ENCODE measurements at regions not wholly inside any gene's neighbourhood (a gene's known extent, or its start where the extent isn't known, plus 50 kb on each side); places are given as distances from the start of the nearest gene placed in this dataset.

DNA sequence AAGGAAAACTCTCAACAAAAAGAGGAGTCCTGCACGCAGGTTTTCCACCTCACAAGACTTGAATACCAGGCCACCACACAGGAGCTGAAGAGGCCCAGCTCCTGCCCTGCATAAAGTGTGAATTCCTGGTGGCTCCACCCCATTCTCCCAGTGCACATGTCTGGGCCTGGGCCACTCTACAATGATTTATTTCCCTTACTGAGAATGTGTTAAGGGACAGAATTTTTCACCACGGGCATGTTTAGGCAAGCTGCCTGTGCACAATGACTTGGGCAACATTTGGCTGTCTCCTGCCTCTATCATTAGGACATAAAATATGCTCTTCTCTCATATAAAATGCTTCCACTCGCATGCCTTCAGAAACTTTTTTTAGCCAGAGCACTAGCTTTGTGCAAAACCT is 197.1 kb downstream of the SLC7A11 start:
- Histone ChIP-seq H3K4me1 (ENCODE audit: control insufficient read depth, insufficient read depth, low read length) (no peaks in the 10 kb centered on the region), H3K27ac (ENCODE audit: extremely low read depth, low read depth, low read length) (no peak overlapping the region), H3K4me3 (ENCODE audit: low read depth, low read length) (no peak overlapping the region), H3K36me3 (ENCODE audit: control insufficient read depth in 2 of 2, insufficient read depth in 1 of 2, low read length in 2 of 2) (no peaks in the 10 kb centered on the region), H3K9me3 (ENCODE audit: control insufficient read depth, insufficient read depth, low read depth, low read length) (no peaks in the 10 kb centered on the region)
- CTCF ChIA-PET: no interaction called here
- TF ChIP-seq MEIS1 (CRISPR knock-in tag; IDR thresholded peaks at IDR 0.05; ENCODE audit: borderline replicate concordance) (no peak), ZNF791 (tag by site-specific recombination; IDR thresholded peaks at IDR 0.05) (no peak)
- TF ChIP-seq, protein P1, sequence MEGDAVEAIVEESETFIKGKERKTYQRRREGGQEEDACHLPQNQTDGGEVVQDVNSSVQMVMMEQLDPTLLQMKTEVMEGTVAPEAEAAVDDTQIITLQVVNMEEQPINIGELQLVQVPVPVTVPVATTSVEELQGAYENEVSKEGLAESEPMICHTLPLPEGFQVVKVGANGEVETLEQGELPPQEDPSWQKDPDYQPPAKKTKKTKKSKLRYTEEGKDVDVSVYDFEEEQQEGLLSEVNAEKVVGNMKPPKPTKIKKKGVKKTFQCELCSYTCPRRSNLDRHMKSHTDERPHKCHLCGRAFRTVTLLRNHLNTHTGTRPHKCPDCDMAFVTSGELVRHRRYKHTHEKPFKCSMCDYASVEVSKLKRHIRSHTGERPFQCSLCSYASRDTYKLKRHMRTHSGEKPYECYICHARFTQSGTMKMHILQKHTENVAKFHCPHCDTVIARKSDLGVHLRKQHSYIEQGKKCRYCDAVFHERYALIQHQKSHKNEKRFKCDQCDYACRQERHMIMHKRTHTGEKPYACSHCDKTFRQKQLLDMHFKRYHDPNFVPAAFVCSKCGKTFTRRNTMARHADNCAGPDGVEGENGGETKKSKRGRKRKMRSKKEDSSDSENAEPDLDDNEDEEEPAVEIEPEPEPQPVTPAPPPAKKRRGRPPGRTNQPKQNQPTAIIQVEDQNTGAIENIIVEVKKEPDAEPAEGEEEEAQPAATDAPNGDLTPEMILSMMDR (tag by site-specific recombination; IDR thresholded peaks at IDR 0.05): no peak
- POLR2A ChIA-PET: no interaction called here

DNA sequence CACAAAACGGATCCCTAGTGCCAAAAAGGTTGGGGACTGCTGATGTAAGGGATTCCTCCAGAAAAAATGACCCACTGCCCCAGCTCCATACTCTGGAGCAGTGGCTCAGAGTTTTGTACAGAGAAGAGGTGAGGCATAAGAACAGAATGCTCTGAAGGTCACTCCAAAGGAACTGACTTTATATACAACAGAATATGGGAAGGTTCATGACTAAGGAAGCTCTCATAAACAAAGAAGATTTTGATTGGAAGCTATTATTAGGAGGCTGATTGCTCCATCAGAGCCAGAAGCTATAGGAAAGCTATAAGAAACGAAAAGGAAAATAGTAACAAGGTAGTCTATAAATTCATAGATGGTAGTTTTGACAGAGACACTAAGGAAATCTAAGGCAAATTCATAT is 203.1 kb downstream of the SLC7A11 start:
- Histone ChIP-seq H3K36me3 (ENCODE audit: control insufficient read depth in 2 of 2, insufficient read depth in 1 of 2, low read length in 2 of 2) (no peaks in the 10 kb centered on the region), H3K27ac (ENCODE audit: extremely low read depth, low read depth, low read length) (no peak overlapping the region), H3K9me3 (ENCODE audit: control insufficient read depth, insufficient read depth, low read depth, low read length) (no peaks in the 10 kb centered on the region), H3K4me1 (ENCODE audit: control insufficient read depth, insufficient read depth, low read length) (no peaks in the 10 kb centered on the region), H3K4me3 (ENCODE audit: low read depth, low read length) (no peak overlapping the region)
- CTCF ChIA-PET: no interaction called here
- TF ChIP-seq ZNF791 (tag by site-specific recombination; IDR thresholded peaks at IDR 0.05) (no peak), ZSCAN30 (tag by site-specific recombination; IDR thresholded peaks at IDR 0.05) (no peak)
- POLR2A ChIA-PET: no interaction called here

DNA sequence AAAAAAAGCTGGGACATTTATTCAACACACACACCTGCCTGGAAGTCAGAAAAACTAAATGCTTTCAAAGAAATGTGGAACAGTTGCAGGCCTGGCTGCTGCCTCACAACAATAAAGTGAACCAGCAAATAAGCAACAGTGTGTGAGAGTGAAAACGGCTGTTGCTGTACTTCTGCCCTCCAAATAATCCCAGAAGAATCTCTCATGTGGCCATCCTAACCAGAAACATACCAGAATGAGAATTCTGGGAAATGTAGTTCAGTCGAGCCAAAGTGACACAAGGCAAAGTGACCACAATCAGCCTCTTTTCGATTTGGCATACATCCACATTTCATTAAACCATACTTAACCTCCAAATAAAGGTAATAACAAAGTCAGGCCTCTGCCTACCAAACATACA is 204.5 kb downstream of the SLC7A11 start:
- TF ChIP-seq ZNF510 (tag by site-specific recombination; IDR thresholded peaks at IDR 0.05; ENCODE audit: insufficient replicate concordance) (no peak), ZNF138 (tag by site-specific recombination; IDR thresholded peaks at IDR 0.05; ENCODE audit: borderline replicate concordance) (no peak), ZBTB1 (tag by site-specific recombination; IDR thresholded peaks at IDR 0.05) (no peak), ZNF514 (tag by site-specific recombination; IDR thresholded peaks at IDR 0.05) (no peak), ZNF654 (tag by site-specific recombination; IDR thresholded peaks at IDR 0.05; ENCODE audit: low read depth) (no peak), ZNF777 (tag by site-specific recombination; IDR thresholded peaks at IDR 0.05; ENCODE audit: borderline replicate concordance) (no peak), ZNF658 (tag by site-specific recombination; IDR thresholded peaks at IDR 0.05) (no peak), ZNF596 (tag by site-specific recombination; IDR thresholded peaks at IDR 0.05) (no peak), ZNF292 (tag by site-specific recombination; IDR thresholded peaks at IDR 0.05; ENCODE audit: borderline replicate concordance, low read depth) (no peak), EGR2 (tag by site-specific recombination; IDR thresholded peaks at IDR 0.05; ENCODE audit: low read depth) (no peak), ZNF16 (tag by site-specific recombination; IDR thresholded peaks at IDR 0.05; ENCODE audit: low read depth) (no peak), ZNF555 (tag by site-specific recombination; conservative IDR thresholded peaks at IDR 0.05) (no peak), ZBTB48 (tag by site-specific recombination; IDR thresholded peaks at IDR 0.05) (no peak), ZNF664 (tag by site-specific recombination; IDR thresholded peaks at IDR 0.05) (no peak), ZNF391 (tag by site-specific recombination; IDR thresholded peaks at IDR 0.05; ENCODE audit: borderline replicate concordance, low read depth) (no peak)
- Histone ChIP-seq H3K27ac (ENCODE audit: extremely low read depth, low read depth, low read length) (no peak overlapping the region), H3K4me1 (ENCODE audit: control insufficient read depth, insufficient read depth, low read length) (no peaks in the 10 kb centered on the region), H3K4me3 (ENCODE audit: low read depth, low read length) (no peak overlapping the region), H3K36me3 (ENCODE audit: control insufficient read depth in 2 of 2, insufficient read depth in 1 of 2, low read length in 2 of 2) (no peaks in the 10 kb centered on the region), H3K9me3 (ENCODE audit: control insufficient read depth, insufficient read depth, low read depth, low read length) (no peaks in the 10 kb centered on the region)
- POLR2A ChIA-PET: no interaction called here
- CTCF ChIA-PET: interaction anchor here (0.7 to 3.7 kb wide), 2 partner anchors 347 to 643 kb away, joined by 3 to 22 read pairs; no protein-coding TSS in a partner anchor

All from HEK293 (cell line).